WTC11 (cell line): ENCODE measurements at regions not wholly inside any gene's neighbourhood (a gene's known extent, or its start where the extent isn't known, plus 50 kb on each side); places are given as distances from the start of the nearest gene placed in this dataset.

Experiments used
- ATAC-seq: fragments of 200-7000 bp; cut with Tn5 transposase; 2 replicates; pipeline ENCODE4 v1.10.0; 2021; ENCODE audit warnings: mild to moderate bottlenecking, moderate library complexity
- CTCF ChIA-PET: fragments of 300-600 bp; sonication (Branson Sonifier 250); formaldehyde crosslinking; loops from one replicate; lab custom pipeline; 2021; ENCODE audit warnings: antibody characterized with exemption; lab: Charles Lee
- POLR2A ChIA-PET: fragments of 350-600 bp; sonication (Branson Sonifier 250); formaldehyde crosslinking; loops from one replicate; lab custom pipeline; 2021; ENCODE audit warnings: antibody characterized with exemption; lab: Charles Lee
- DNase-seq: peaks from one replicate; pipeline ENCODE4 v3.0.0; 2021; ENCODE audit warnings: low spot score
- H3K27ac Mint-ChIP-seq: 2 replicates; pipeline ENCODE4 v1.8.0; 2021; ENCODE audit warnings: mixed read lengths
- H3K27me3 Mint-ChIP-seq: 2 replicates; pipeline ENCODE4 v1.8.0; 2021; ENCODE audit warnings: low read depth, mild to moderate bottlenecking, moderate library complexity, mixed read lengths
- H3K36me3 Mint-ChIP-seq: 2 replicates; pipeline ENCODE4 v1.8.0; 2021; ENCODE audit warnings: mixed read lengths
- H3K4me1 Mint-ChIP-seq: 2 replicates; pipeline ENCODE4 v1.8.0; 2022; ENCODE audit warnings: mixed read lengths
- H3K4me3 Mint-ChIP-seq: 2 replicates; pipeline ENCODE4 v1.8.0; 2021; ENCODE audit warnings: mild to moderate bottlenecking, moderate library complexity, mixed read lengths
- H3K9me3 Mint-ChIP-seq: 2 replicates; pipeline ENCODE4 v1.8.0; 2021; ENCODE audit warnings: mixed read lengths
- CREM ChIP-seq: sonication (generic); formaldehyde crosslinking; IDR thresholded peaks from 2 replicates; pipeline ENCODE4 v1.8.1; 2022; ENCODE audit warnings: mild to moderate bottlenecking, missing genetic modification reagents, moderate library complexity
- FOXP1 ChIP-seq: sonication (generic); formaldehyde crosslinking; IDR thresholded peaks from 2 replicates; pipeline ENCODE4 v1.8.0; 2022; ENCODE audit warnings: missing genetic modification reagents, mild to moderate bottlenecking, moderate library complexity, borderline replicate concordance
- GABPB1 ChIP-seq: sonication (generic); formaldehyde crosslinking; IDR thresholded peaks from 2 replicates; pipeline ENCODE4 v1.8.1; 2023; ENCODE audit warnings: mild to moderate bottlenecking, missing genetic modification reagents
- GRHL2 ChIP-seq: fragments of 250-450 bp; sonication (Bioruptor Pico); IDR thresholded peaks from 2 replicates; pipeline ENCODE4 v1.8.0; 2022; ENCODE audit warnings: mild to moderate bottlenecking, moderate library complexity; ENCODE audit not compliant: insufficient replicate concordance, severe bottlenecking
- MYBL2 ChIP-seq: sonication (generic); formaldehyde crosslinking; IDR thresholded peaks from 2 replicates; pipeline ENCODE4 v1.8.1; 2023; ENCODE audit warnings: mild to moderate bottlenecking, moderate library complexity, missing genetic modification reagents
- NFE2L1 ChIP-seq: sonication (generic); formaldehyde crosslinking; IDR thresholded peaks from 2 replicates; pipeline ENCODE4 v1.8.1; 2023; ENCODE audit warnings: missing genetic modification reagents
- NFYB ChIP-seq: sonication (generic); formaldehyde crosslinking; conservative IDR thresholded peaks from 2 replicates; pipeline ENCODE4 v1.8.0; 2022; ENCODE audit warnings: low read depth, missing genetic modification reagents
- SOX15 ChIP-seq: fragments of 250-450 bp; sonication (Bioruptor Pico); IDR thresholded peaks from 2 replicates; pipeline ENCODE4 v1.9.0; 2021; ENCODE audit warnings: mild to moderate bottlenecking
- TEAD1 ChIP-seq: sonication (generic); formaldehyde crosslinking; IDR thresholded peaks from 2 replicates; pipeline ENCODE4 v1.8.0; 2022; ENCODE audit warnings: mild to moderate bottlenecking, missing genetic modification reagents
- TP53 ChIP-seq: sonication (generic); formaldehyde crosslinking; IDR thresholded peaks from 2 replicates; pipeline ENCODE4 v1.8.1; 2023; ENCODE audit warnings: mild to moderate bottlenecking, missing genetic modification reagents
- ZNF138 ChIP-seq: sonication (generic); formaldehyde crosslinking; conservative IDR thresholded peaks from 2 replicates; pipeline ENCODE4 v1.8.1; 2022; ENCODE audit warnings: mild to moderate bottlenecking, moderate library complexity, missing genetic modification reagents
- ZNF317 ChIP-seq: sonication (generic); formaldehyde crosslinking; IDR thresholded peaks from 2 replicates; pipeline ENCODE4 v1.8.1; 2023; ENCODE audit warnings: low read depth, mild to moderate bottlenecking, moderate library complexity, missing genetic modification reagents, borderline replicate concordance
- ZNF416 ChIP-seq: fragments of 250-450 bp; sonication (Bioruptor Pico); IDR thresholded peaks from 2 replicates; pipeline ENCODE4 v1.9.0; 2021; ENCODE audit warnings: mild to moderate bottlenecking, inconsistent platforms
- ZNF423 ChIP-seq: fragments of 250-450 bp; sonication (Bioruptor Pico); IDR thresholded peaks from 2 replicates; pipeline ENCODE4 v2.1.2; 2022; ENCODE audit warnings: mild to moderate bottlenecking, moderate library complexity
- TF ChIP-seq, protein P1 (sequence below): sonication (generic); formaldehyde crosslinking; IDR thresholded peaks from 2 replicates; pipeline ENCODE4 v1.8.0; 2022; ENCODE audit warnings: mild to moderate bottlenecking, missing genetic modification reagents
- TF ChIP-seq, protein P2 (sequence below): sonication (generic); formaldehyde crosslinking; conservative IDR thresholded peaks from 2 replicates; pipeline ENCODE4 v1.8.1; 2023; ENCODE audit warnings: mild to moderate bottlenecking, low read depth, missing genetic modification reagents, moderate library complexity
- TF ChIP-seq, protein P3 (sequence below): sonication (generic); formaldehyde crosslinking; IDR thresholded peaks from 2 replicates; pipeline ENCODE4 v1.8.0; 2022; ENCODE audit warnings: mild to moderate bottlenecking, missing genetic modification reagents
- TF ChIP-seq, protein P4 (sequence below): fragments of 250-450 bp; sonication (Bioruptor Pico); IDR thresholded peaks from 2 replicates; pipeline ENCODE4 v2.1.2; 2022; ENCODE audit warnings: mild to moderate bottlenecking, moderate library complexity
- TF ChIP-seq, protein P5 (sequence below): sonication (generic); formaldehyde crosslinking; IDR thresholded peaks from 2 replicates; pipeline ENCODE4 v1.8.0; 2022; ENCODE audit warnings: mild to moderate bottlenecking, missing genetic modification reagents
- TF ChIP-seq, protein P6 (sequence below): sonication (generic); formaldehyde crosslinking; IDR thresholded peaks from 2 replicates; pipeline ENCODE4 v1.8.0; 2023; ENCODE audit warnings: missing genetic modification reagents

DNA sequence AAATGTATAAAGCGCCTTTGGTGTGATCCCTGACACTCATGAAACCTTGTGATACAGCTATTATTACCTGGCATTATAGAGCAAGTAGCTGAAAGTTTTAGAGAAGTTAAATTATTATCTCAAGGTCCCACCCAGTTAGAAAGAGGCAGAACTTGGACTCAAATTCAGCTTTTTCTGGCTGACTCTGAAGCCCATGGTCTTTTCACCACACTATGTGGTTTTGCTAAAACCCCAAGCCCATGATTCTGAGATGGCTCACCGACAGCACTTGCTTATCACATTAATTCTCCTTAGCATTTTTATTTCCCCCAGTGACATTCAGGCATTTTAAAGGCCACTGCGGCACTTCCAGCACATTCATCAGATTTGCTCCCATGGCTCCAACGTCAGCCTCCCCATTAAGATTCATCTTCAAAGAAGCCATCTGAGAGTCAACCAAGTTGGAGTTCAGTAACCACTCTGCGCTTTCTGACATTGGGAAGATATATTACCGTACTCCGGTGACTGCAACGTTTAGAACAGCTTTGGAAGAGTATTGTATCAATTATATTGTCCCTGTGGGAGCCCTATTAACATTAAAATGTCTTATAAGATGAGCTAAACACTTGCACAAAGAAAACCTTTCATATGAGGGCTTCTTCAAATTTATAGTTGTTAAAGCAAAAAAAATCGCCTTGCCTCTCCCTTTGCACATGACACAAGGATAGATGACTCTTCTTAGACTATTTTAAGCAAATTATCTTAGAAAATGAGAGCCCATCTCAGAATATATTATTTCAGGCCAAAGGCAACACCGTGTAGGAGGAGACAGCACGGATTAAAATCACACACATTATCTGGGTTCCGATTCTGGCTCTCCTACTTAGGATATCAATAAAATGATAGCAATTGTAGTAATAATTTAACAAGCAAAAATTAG lies 638.1 kb downstream of the ACTL7B start:
- POLR2A ChIA-PET: no interaction called here
- CTCF ChIA-PET: no interaction called here
- DNase-seq (no peak), ATAC-seq (no peak)
- peaks cover 10% of the 10 kb centered on the region for H3K9me3 Mint-ChIP-seq
- no peak for TF ChIP-seq GRHL2 (CRISPR knock-in tag)
- no peak for TF ChIP-seq ZNF138
- no peak for TF ChIP-seq MYBL2 (CRISPR knock-in tag)
- TF ChIP-seq NFYB (CRISPR knock-in tag): no peak
- TF ChIP-seq CREM (CRISPR knock-in tag): no peak
- no peak for TF ChIP-seq ZNF416
- no peak for TF ChIP-seq SOX15 (CRISPR knock-in tag)
- TF ChIP-seq NFE2L1 (CRISPR knock-in tag): no peak
- no peak for TF ChIP-seq FOXP1 (CRISPR knock-in tag)
- TF ChIP-seq, protein P1, sequence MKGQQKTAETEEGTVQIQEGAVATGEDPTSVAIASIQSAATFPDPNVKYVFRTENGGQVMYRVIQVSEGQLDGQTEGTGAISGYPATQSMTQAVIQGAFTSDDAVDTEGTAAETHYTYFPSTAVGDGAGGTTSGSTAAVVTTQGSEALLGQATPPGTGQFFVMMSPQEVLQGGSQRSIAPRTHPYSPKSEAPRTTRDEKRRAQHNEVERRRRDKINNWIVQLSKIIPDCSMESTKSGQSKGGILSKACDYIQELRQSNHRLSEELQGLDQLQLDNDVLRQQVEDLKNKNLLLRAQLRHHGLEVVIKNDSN (CRISPR knock-in tag): no peak
- TF ChIP-seq, protein P2, sequence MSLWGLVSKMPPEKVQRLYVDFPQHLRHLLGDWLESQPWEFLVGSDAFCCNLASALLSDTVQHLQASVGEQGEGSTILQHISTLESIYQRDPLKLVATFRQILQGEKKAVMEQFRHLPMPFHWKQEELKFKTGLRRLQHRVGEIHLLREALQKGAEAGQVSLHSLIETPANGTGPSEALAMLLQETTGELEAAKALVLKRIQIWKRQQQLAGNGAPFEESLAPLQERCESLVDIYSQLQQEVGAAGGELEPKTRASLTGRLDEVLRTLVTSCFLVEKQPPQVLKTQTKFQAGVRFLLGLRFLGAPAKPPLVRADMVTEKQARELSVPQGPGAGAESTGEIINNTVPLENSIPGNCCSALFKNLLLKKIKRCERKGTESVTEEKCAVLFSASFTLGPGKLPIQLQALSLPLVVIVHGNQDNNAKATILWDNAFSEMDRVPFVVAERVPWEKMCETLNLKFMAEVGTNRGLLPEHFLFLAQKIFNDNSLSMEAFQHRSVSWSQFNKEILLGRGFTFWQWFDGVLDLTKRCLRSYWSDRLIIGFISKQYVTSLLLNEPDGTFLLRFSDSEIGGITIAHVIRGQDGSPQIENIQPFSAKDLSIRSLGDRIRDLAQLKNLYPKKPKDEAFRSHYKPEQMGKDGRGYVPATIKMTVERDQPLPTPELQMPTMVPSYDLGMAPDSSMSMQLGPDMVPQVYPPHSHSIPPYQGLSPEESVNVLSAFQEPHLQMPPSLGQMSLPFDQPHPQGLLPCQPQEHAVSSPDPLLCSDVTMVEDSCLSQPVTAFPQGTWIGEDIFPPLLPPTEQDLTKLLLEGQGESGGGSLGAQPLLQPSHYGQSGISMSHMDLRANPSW (CRISPR knock-in tag): no peak
- TF ChIP-seq ZNF317 (CRISPR knock-in tag): no peak
- TF ChIP-seq, protein P3, sequence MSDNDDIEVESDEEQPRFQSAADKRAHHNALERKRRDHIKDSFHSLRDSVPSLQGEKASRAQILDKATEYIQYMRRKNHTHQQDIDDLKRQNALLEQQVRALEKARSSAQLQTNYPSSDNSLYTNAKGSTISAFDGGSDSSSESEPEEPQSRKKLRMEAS: no peak
- no peak for TF ChIP-seq GABPB1 (CRISPR knock-in tag)
- no peak for TF ChIP-seq ZNF423 (CRISPR knock-in tag)
- TF ChIP-seq TEAD1 (CRISPR knock-in tag): no peak
- peaks cover 6% of the 10 kb centered on the region for H3K4me1 Mint-ChIP-seq
- H3K27ac Mint-ChIP-seq: no peak overlapping the region
- no peaks in the 10 kb centered on the region; the same call in 1 of the 2 replicates for H3K27me3 Mint-ChIP-seq
- no peak overlapping the region for H3K4me3 Mint-ChIP-seq
- H3K36me3 Mint-ChIP-seq: no peaks in the 10 kb centered on the region

DNA sequence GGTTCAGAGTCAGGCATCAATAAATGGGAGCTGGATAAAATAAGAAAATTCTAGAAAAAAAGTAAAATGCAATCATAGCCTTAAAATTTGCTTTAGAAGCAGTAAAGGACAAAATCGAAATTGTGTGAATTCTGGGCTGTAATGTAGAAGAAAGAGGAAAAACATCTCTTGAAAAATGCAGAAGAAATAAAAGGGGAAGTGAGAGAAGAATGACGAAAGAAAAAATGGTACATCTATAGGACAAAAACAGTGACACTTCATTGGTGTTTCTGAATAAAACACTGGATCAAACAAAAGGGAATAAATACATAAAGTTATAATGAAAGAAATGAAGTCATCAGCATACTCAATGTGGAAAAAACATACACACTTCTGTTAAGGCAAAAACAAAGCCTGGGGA lies 642.3 kb downstream of the ACTL7B start:
- ChIA-PET CTCF (no interaction called here), POLR2A (no interaction called here)
- H3K36me3 Mint-ChIP-seq: no peaks in the 10 kb centered on the region
- peaks cover 4% of the 10 kb centered on the region for H3K9me3 Mint-ChIP-seq
- no peaks in the 10 kb centered on the region; the same call in 1 of the 2 replicates for H3K27me3 Mint-ChIP-seq
- DNase-seq (no peak), ATAC-seq (no peak)
- peaks cover 5% of the 10 kb centered on the region for H3K4me1 Mint-ChIP-seq
- TF ChIP-seq, protein P4, sequence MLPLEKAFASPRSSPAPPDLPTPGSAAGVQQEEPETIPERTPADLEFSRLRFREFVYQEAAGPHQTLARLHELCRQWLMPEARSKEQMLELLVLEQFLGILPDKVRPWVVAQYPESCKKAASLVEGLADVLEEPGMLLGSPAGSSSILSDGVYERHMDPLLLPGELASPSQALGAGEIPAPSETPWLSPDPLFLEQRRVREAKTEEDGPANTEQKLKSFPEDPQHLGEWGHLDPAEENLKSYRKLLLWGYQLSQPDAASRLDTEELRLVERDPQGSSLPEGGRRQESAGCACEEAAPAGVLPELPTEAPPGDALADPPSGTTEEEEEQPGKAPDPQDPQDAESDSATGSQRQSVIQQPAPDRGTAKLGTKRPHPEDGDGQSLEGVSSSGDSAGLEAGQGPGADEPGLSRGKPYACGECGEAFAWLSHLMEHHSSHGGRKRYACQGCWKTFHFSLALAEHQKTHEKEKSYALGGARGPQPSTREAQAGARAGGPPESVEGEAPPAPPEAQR (CRISPR knock-in tag): no peak
- no peak for TF ChIP-seq ZNF138
- TF ChIP-seq TP53 (CRISPR knock-in tag): no peak
- TF ChIP-seq, protein P5, sequence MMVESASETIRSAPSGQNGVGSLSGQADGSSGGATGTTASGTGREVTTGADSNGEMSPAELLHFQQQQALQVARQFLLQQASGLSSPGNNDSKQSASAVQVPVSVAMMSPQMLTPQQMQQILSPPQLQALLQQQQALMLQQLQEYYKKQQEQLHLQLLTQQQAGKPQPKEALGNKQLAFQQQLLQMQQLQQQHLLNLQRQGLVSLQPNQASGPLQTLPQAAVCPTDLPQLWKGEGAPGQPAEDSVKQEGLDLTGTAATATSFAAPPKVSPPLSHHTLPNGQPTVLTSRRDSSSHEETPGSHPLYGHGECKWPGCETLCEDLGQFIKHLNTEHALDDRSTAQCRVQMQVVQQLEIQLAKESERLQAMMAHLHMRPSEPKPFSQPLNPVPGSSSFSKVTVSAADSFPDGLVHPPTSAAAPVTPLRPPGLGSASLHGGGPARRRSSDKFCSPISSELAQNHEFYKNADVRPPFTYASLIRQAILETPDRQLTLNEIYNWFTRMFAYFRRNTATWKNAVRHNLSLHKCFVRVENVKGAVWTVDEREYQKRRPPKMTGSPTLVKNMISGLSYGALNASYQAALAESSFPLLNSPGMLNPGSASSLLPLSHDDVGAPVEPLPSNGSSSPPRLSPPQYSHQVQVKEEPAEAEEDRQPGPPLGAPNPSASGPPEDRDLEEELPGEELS: no peak
- TF ChIP-seq, protein P6, sequence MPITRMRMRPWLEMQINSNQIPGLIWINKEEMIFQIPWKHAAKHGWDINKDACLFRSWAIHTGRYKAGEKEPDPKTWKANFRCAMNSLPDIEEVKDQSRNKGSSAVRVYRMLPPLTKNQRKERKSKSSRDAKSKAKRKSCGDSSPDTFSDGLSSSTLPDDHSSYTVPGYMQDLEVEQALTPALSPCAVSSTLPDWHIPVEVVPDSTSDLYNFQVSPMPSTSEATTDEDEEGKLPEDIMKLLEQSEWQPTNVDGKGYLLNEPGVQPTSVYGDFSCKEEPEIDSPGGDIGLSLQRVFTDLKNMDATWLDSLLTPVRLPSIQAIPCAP (CRISPR knock-in tag): no peak
- H3K27ac Mint-ChIP-seq: no peak overlapping the region
- H3K4me3 Mint-ChIP-seq: no peak overlapping the region
